SK-N-SH (cell line): ENCODE measurements at regions not wholly inside any gene's neighbourhood (a gene's known extent, or its start where the extent isn't known, plus 50 kb on each side); places are given as distances from the start of the nearest gene placed in this dataset.

Experiments used
- GABPA ChIP-seq: IDR thresholded peaks from 2 replicates; pipeline ENCODE4 v1.4.0; 2012; ENCODE audit warnings: low read depth, mild to moderate bottlenecking
- PBX3 ChIP-seq: IDR thresholded peaks from 2 replicates; pipeline ENCODE4; 2012
- ZBTB33 ChIP-seq: IDR thresholded peaks from 2 replicates; pipeline ENCODE4 v1.4.0; 2012; ENCODE audit warnings: low read depth, borderline replicate concordance
- TF ChIP-seq, protein P1 (sequence below): fragments of 200-600 bp; sonication (generic); IDR thresholded peaks from 2 replicates; pipeline ENCODE4 v1.6.1; 2017; ENCODE audit warnings: antibody characterized with exemption, mild to moderate bottlenecking, moderate library complexity

DNA sequence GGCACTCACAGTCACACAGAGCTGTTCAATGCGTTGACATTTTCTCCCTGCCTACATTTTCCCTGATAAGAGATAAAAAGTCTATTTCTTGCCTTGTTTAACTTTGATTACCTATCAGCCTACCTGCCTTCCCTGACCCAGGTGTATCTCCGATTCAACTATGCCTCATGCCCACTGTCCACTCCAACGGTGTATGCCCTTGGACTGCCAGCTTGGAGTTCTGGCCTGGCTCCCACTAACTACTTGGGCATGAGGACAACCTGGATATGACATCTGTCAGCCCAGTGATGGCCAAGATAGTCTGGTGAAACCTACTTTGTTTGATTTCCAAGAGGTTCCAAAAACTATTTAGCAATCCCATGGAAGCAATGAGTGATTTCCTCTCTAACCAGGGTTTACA, 93.0 kb upstream of the PELI2 start:
- no peak for TF ChIP-seq GABPA
- no peak for TF ChIP-seq ZBTB33
- TF ChIP-seq PBX3, result no peak
- TF ChIP-seq, protein P1, sequence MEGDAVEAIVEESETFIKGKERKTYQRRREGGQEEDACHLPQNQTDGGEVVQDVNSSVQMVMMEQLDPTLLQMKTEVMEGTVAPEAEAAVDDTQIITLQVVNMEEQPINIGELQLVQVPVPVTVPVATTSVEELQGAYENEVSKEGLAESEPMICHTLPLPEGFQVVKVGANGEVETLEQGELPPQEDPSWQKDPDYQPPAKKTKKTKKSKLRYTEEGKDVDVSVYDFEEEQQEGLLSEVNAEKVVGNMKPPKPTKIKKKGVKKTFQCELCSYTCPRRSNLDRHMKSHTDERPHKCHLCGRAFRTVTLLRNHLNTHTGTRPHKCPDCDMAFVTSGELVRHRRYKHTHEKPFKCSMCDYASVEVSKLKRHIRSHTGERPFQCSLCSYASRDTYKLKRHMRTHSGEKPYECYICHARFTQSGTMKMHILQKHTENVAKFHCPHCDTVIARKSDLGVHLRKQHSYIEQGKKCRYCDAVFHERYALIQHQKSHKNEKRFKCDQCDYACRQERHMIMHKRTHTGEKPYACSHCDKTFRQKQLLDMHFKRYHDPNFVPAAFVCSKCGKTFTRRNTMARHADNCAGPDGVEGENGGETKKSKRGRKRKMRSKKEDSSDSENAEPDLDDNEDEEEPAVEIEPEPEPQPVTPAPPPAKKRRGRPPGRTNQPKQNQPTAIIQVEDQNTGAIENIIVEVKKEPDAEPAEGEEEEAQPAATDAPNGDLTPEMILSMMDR, result no peak
